ENCODE measurements at regions not wholly inside any gene's neighbourhood (a gene's known extent, or its start where the extent isn't known, plus 50 kb on each side); places are given as distances from the start of the nearest gene placed in this dataset.

- no peak overlapping the region for H3K4me3 ChIP-seq
- H3K27ac ChIP-seq, result no peak overlapping the region
- no peaks in the 10 kb centered on the region for H3K27me3 ChIP-seq
- no peaks in the 10 kb centered on the region for H3K9me3 ChIP-seq (replicated peaks)
- DNase-seq, result peak; percentile 19 to 20
- no peaks in the 10 kb centered on the region for H3K4me1 ChIP-seq
- H3K36me3 ChIP-seq, result no peaks in the 10 kb centered on the region
Measured at GRCh38 chr15:69735121-69735520, 282.5 kb downstream of the RPLP1 start.

- DNase-seq, result no peak
- Histone ChIP-seq H3K27me3 (no peaks in the 10 kb centered on the region), H3K4me3 (no peak overlapping the region), H3K36me3 (no peaks in the 10 kb centered on the region), H3K27ac (no peak overlapping the region), H3K4me1 (no peaks in the 10 kb centered on the region), H3K9me3 (replicated peaks) (peaks cover 7% of the 10 kb centered on the region)
Measured at GRCh38 chr15:69736161-69736560, 283.5 kb downstream of the RPLP1 start.

- Histone ChIP-seq H3K4me1 (peaks cover 9% of the 10 kb centered on the region), H3K27me3 (no peaks in the 10 kb centered on the region), H3K36me3 (no peaks in the 10 kb centered on the region), H3K9me3 (replicated peaks) (peaks cover 7% of the 10 kb centered on the region), H3K4me3 (no peak overlapping the region), H3K27ac (no peak overlapping the region)
- DNase-seq, result no peak
Measured at GRCh38 chr15:69737916-69738315, 285.3 kb downstream of the RPLP1 start.

GRCh38 chr15:69740684-69741083 is 288.1 kb downstream of the RPLP1 start:
- Histone ChIP-seq H3K4me3 (no peak overlapping the region), H3K4me1 (peaks cover 21% of the 10 kb centered on the region), H3K9me3 (replicated peaks) (peaks cover 7% of the 10 kb centered on the region), H3K36me3 (no peaks in the 10 kb centered on the region), H3K27ac (no peak overlapping the region), H3K27me3 (no peaks in the 10 kb centered on the region)
- DNase-seq, result no peak

GRCh38 chr15:69742361-69742760 is 289.7 kb downstream of the RPLP1 start:
- Histone ChIP-seq H3K4me1 (peaks cover 21% of the 10 kb centered on the region), H3K36me3 (no peaks in the 10 kb centered on the region), H3K27me3 (no peaks in the 10 kb centered on the region), H3K4me3 (no peak overlapping the region), H3K9me3 (replicated peaks) (peaks cover 7% of the 10 kb centered on the region), H3K27ac (peak overlapping the region; percentile 44)
- peak in 1 of 2 experiments; percentile 19 for DNase-seq

- H3K27ac ChIP-seq, result peak overlapping the region; percentile 44
- H3K4me1 ChIP-seq, result peaks cover 21% of the 10 kb centered on the region
- H3K27me3 ChIP-seq, result no peaks in the 10 kb centered on the region
- no peaks in the 10 kb centered on the region for H3K36me3 ChIP-seq
- DNase-seq, result peak; percentile 91 to 98
- no peak overlapping the region for H3K4me3 ChIP-seq
- peaks cover 7% of the 10 kb centered on the region for H3K9me3 ChIP-seq (replicated peaks)
Measured at GRCh38 chr15:69743091-69743490, 290.5 kb downstream of the RPLP1 start.

- Histone ChIP-seq H3K27ac (no peak overlapping the region), H3K4me1 (peaks cover 21% of the 10 kb centered on the region), H3K36me3 (no peaks in the 10 kb centered on the region), H3K27me3 (no peaks in the 10 kb centered on the region), H3K9me3 (replicated peaks) (peaks cover 7% of the 10 kb centered on the region), H3K4me3 (no peak overlapping the region)
- no peak for DNase-seq
Measured at GRCh38 chr15:69744391-69745162, 292.0 kb downstream of the RPLP1 start.

- Histone ChIP-seq H3K27me3 (no peaks in the 10 kb centered on the region), H3K36me3 (no peaks in the 10 kb centered on the region), H3K4me1 (peaks cover 28% of the 10 kb centered on the region), H3K9me3 (replicated peaks) (0 out of 2 replicates have a peak, but pooled peaks cover under 1% of the 10 kb centered on the region), H3K4me3 (no peak overlapping the region), H3K27ac (no peak overlapping the region)
- DNase-seq, result no peak
Measured at GRCh38 chr15:69747193-69747592, 294.6 kb downstream of the RPLP1 start.

GRCh38 chr15:69748131-69748530 is 295.5 kb downstream of the RPLP1 start:
- peaks cover 3% of the 10 kb centered on the region; the same call in 1 of the 2 replicates for H3K9me3 ChIP-seq (replicated peaks)
- DNase-seq, result no peak
- H3K4me1 ChIP-seq, result peaks cover 20% of the 10 kb centered on the region
- no peaks in the 10 kb centered on the region for H3K27me3 ChIP-seq
- H3K36me3 ChIP-seq, result no peaks in the 10 kb centered on the region
- H3K4me3 ChIP-seq, result no peak overlapping the region
- no peak overlapping the region for H3K27ac ChIP-seq

- Histone ChIP-seq H3K4me3 (no peak overlapping the region), H3K27ac (no peak overlapping the region), H3K36me3 (no peaks in the 10 kb centered on the region), H3K27me3 (no peaks in the 10 kb centered on the region), H3K4me1 (peaks cover 15% of the 10 kb centered on the region), H3K9me3 (replicated peaks) (peaks cover 3% of the 10 kb centered on the region; the same call in 1 of the 2 replicates)
- DNase-seq, result no peak
Measured at GRCh38 chr15:69748576-69749185, 296.1 kb downstream of the RPLP1 start.

GRCh38 chr15:69749274-69749673 is 296.7 kb downstream of the RPLP1 start:
- H3K4me1 ChIP-seq, result peaks cover 9% of the 10 kb centered on the region
- no peak for DNase-seq
- H3K4me3 ChIP-seq, result no peak overlapping the region
- H3K9me3 ChIP-seq (replicated peaks), result peaks cover 3% of the 10 kb centered on the region; the same call in 1 of the 2 replicates
- no peaks in the 10 kb centered on the region for H3K27me3 ChIP-seq
- no peak overlapping the region for H3K27ac ChIP-seq
- no peaks in the 10 kb centered on the region for H3K36me3 ChIP-seq

GRCh38 chr15:69749797-69750196 is 297.2 kb downstream of the RPLP1 start:
- DNase-seq, result no peak
- Histone ChIP-seq H3K9me3 (replicated peaks) (peaks cover 3% of the 10 kb centered on the region; the same call in 1 of the 2 replicates), H3K27me3 (no peaks in the 10 kb centered on the region), H3K4me1 (peaks cover 9% of the 10 kb centered on the region), H3K4me3 (no peak overlapping the region), H3K36me3 (no peaks in the 10 kb centered on the region), H3K27ac (no peak overlapping the region)

GRCh38 chr15:69750253-69750652 is 297.6 kb downstream of the RPLP1 start:
- no peaks in the 10 kb centered on the region for H3K27me3 ChIP-seq
- peaks cover 11% of the 10 kb centered on the region for H3K4me1 ChIP-seq
- no peak for DNase-seq
- no peak overlapping the region for H3K27ac ChIP-seq
- H3K36me3 ChIP-seq, result no peaks in the 10 kb centered on the region
- no peak overlapping the region for H3K4me3 ChIP-seq
- peaks cover 3% of the 10 kb centered on the region; the same call in 1 of the 2 replicates for H3K9me3 ChIP-seq (replicated peaks)

GRCh38 chr15:69751147-69751546 is 298.5 kb downstream of the RPLP1 start:
- H3K4me1 ChIP-seq, result peaks cover 18% of the 10 kb centered on the region
- DNase-seq, result no peak

GRCh38 chr15:69751566-69751965 is 298.9 kb downstream of the RPLP1 start:
- Histone ChIP-seq H3K4me1 (peaks cover 18% of the 10 kb centered on the region), H3K9me3 (replicated peaks) (peaks cover 3% of the 10 kb centered on the region; the same call in 1 of the 2 replicates), H3K4me3 (no peak overlapping the region), H3K27ac (no peak overlapping the region), H3K27me3 (no peaks in the 10 kb centered on the region), H3K36me3 (no peaks in the 10 kb centered on the region)
- DNase-seq, result peak; percentile 29 to 76

More at GRCh38 chr15:69751147-69751546, 298.5 kb downstream of the RPLP1 start:
- H3K9me3 ChIP-seq (replicated peaks), result peaks cover 3% of the 10 kb centered on the region; the same call in 1 of the 2 replicates
- H3K36me3 ChIP-seq, result no peaks in the 10 kb centered on the region
- H3K27me3 ChIP-seq, result no peaks in the 10 kb centered on the region
- no peak overlapping the region for H3K4me3 ChIP-seq
- H3K27ac ChIP-seq, result no peak overlapping the region
